H9 (cell line): ENCODE measurements at regions not wholly inside any gene's neighbourhood (a gene's known extent, or its start where the extent isn't known, plus 50 kb on each side); places are given as distances from the start of the nearest gene placed in this dataset.

Experiments
- DNase-seq: peaks from one replicate; pipeline ENCODE4 v3.0.0-alpha.2; 2017
- H2AFZ ChIP-seq: one replicate; pipeline ENCODE4 v1.6.1; 2013; ENCODE audit warnings: mild to moderate bottlenecking, low read length, control low read depth, moderate library complexity
- H2AK5ac ChIP-seq: 2 replicates; pipeline ENCODE4 v1.6.1; 2013; ENCODE audit warnings: low read length, control low read depth, mixed read lengths; ENCODE audit not compliant: insufficient read length
- H2BK120ac ChIP-seq: one replicate; pipeline ENCODE4 v1.6.1; 2013; ENCODE audit warnings: low read depth, mild to moderate bottlenecking, low read length, control low read depth, inconsistent platforms; ENCODE audit not compliant: poor library complexity, severe bottlenecking
- H2BK12ac ChIP-seq: 2 replicates; pipeline ENCODE4 v1.6.1; 2013; ENCODE audit warnings: low read length, control low read depth, mixed read lengths, low read depth; ENCODE audit not compliant: insufficient read length
- H2BK15ac ChIP-seq: 2 replicates; pipeline ENCODE4 v1.6.1; 2013; ENCODE audit warnings: low read depth, low read length, control low read depth
- H2BK20ac ChIP-seq: one replicate; pipeline ENCODE4 v1.6.1; 2013; ENCODE audit warnings: low read depth, mild to moderate bottlenecking, low read length, control low read depth, inconsistent platforms; ENCODE audit not compliant: poor library complexity, severe bottlenecking
- H2BK5ac ChIP-seq: 2 replicates; pipeline ENCODE4 v1.6.1; 2013; ENCODE audit warnings: low read length, control low read depth, mixed read lengths; ENCODE audit not compliant: insufficient read length
- H3K14ac ChIP-seq: 2 replicates; pipeline ENCODE4 v1.6.1; 2013; ENCODE audit warnings: low read length, control low read depth; ENCODE audit not compliant: insufficient read depth
- H3K18ac ChIP-seq: 2 replicates; pipeline ENCODE4 v1.6.1; 2013; ENCODE audit warnings: low read depth, mild to moderate bottlenecking, mixed read lengths, low read length, control low read depth; ENCODE audit not compliant: insufficient read length
- H3K23ac ChIP-seq: 2 replicates; pipeline ENCODE4 v1.6.1; 2013; ENCODE audit warnings: low read length, control low read depth, mixed read lengths, low read depth; ENCODE audit not compliant: insufficient read length
- H3K23me2 ChIP-seq: 2 replicates; pipeline ENCODE4 v1.6.1; 2013; ENCODE audit warnings: low read depth, mild to moderate bottlenecking, mixed read lengths, low read length, control low read depth; ENCODE audit not compliant: insufficient read length, poor library complexity, severe bottlenecking
- H3K27ac ChIP-seq: 2 replicates; pipeline ENCODE4 v1.5.1; 2013; ENCODE audit warnings: low read length, control low read depth, mixed read lengths, low read depth; ENCODE audit not compliant: insufficient read length
- H3K27me3 ChIP-seq: 2 replicates; pipeline ENCODE4 v1.6.1; 2013; ENCODE audit warnings: low read length, control low read depth, inconsistent platforms; ENCODE audit not compliant: insufficient read depth
- H3K4ac ChIP-seq: 2 replicates; pipeline ENCODE4 v1.6.1; 2013; ENCODE audit warnings: low read depth, mild to moderate bottlenecking, control low read depth, inconsistent platforms, low read length, moderate library complexity
- H3K4me1 ChIP-seq: 2 replicates; pipeline ENCODE4 v1.6.1; 2013; ENCODE audit warnings: low read length, control low read depth, inconsistent platforms; ENCODE audit not compliant: insufficient read depth
- H3K4me2 ChIP-seq: 2 replicates; pipeline ENCODE4 v1.6.1; 2013; ENCODE audit warnings: low read length, control low read depth, mixed read lengths; ENCODE audit not compliant: insufficient read length, insufficient read depth
- H3K56ac ChIP-seq: 2 replicates; pipeline ENCODE4 v1.6.1; 2013; ENCODE audit warnings: low read depth, mild to moderate bottlenecking, mixed read lengths, low read length, control low read depth; ENCODE audit not compliant: insufficient read length
- H3K79me1 ChIP-seq: 2 replicates; pipeline ENCODE4 v1.6.1; 2013; ENCODE audit warnings: low read depth, mild to moderate bottlenecking, moderate library complexity, low read length, control low read depth, inconsistent platforms; ENCODE audit not compliant: insufficient read depth, poor library complexity, severe bottlenecking
- H3K79me2 ChIP-seq: 2 replicates; pipeline ENCODE4 v1.6.1; 2013; ENCODE audit warnings: low read length, control low read depth, inconsistent platforms; ENCODE audit not compliant: insufficient read depth
- H3K9ac ChIP-seq: 2 replicates; pipeline ENCODE4 v1.6.1; 2013; ENCODE audit warnings: low read length, control low read depth, mixed read lengths; ENCODE audit not compliant: insufficient read length; ENCODE audit errors: extremely low read depth
- H3K9me3 ChIP-seq: one replicate; pipeline ENCODE4 v1.6.1; 2013; ENCODE audit warnings: low read depth, low read length, inconsistent platforms; ENCODE audit not compliant: control insufficient read depth
- H3T11ph ChIP-seq: one replicate; pipeline ENCODE4 v1.6.1; 2013; ENCODE audit warnings: mild to moderate bottlenecking, low read length, control low read depth, inconsistent platforms
- H4K20me1 ChIP-seq: one replicate; pipeline ENCODE4 v1.6.1; 2013; ENCODE audit not compliant: control insufficient read depth, insufficient read length, insufficient read depth
- H4K5ac ChIP-seq: 2 replicates; pipeline ENCODE4 v1.6.1; 2013; ENCODE audit warnings: low read depth, mild to moderate bottlenecking, mixed read lengths, low read length, control low read depth; ENCODE audit not compliant: insufficient read length
- H4K8ac ChIP-seq: replicated peaks from 2 replicates; pipeline ENCODE4 v1.6.1; 2013; ENCODE audit warnings: low read length, control low read depth, mixed read lengths, low read depth; ENCODE audit not compliant: insufficient read length
- H4K91ac ChIP-seq: 2 replicates; pipeline ENCODE4 v1.6.1; 2013; ENCODE audit warnings: low read depth, mild to moderate bottlenecking, moderate library complexity, mixed read lengths, low read length, control low read depth; ENCODE audit not compliant: insufficient read length
- H3K27ac Mint-ChIP-seq, 3 experiments: 2 replicates in 2 of 3; 3 replicates in 1 of 3; pipeline ENCODE4 v1.8.0; 2020 to 2021; ENCODE audit warnings: mixed read lengths in 3 of 3, mild to moderate bottlenecking in 1 of 3, moderate library complexity in 1 of 3
- H3K27me3 Mint-ChIP-seq: 2 replicates; pipeline ENCODE4 v1.8.0; 2021; ENCODE audit warnings: low read depth, mild to moderate bottlenecking, moderate library complexity, mixed read lengths
- H3K36me3 Mint-ChIP-seq, 3 experiments: 2 replicates in 2 of 3; 3 replicates in 1 of 3; pipeline ENCODE4 v1.8.0; 2020 to 2021; ENCODE audit warnings: low read depth in 3 of 3, mixed read lengths in 3 of 3; ENCODE audit not compliant: insufficient read depth in 1 of 3
- H3K4me1 Mint-ChIP-seq, 2 experiments: 2 replicates each; pipeline ENCODE4 v1.8.0; 2020; ENCODE audit warnings: mixed read lengths in 2 of 2
- H3K4me3 Mint-ChIP-seq, 2 experiments: 2 replicates in 1 of 2; 3 replicates in 1 of 2; pipeline ENCODE4 v1.8.0; 2020 to 2021; ENCODE audit warnings: mild to moderate bottlenecking in 2 of 2, mixed read lengths in 2 of 2, moderate library complexity in 1 of 2
- H3K9me3 Mint-ChIP-seq, 2 experiments: 2 replicates in 1 of 2; 3 replicates in 1 of 2; pipeline ENCODE4 v1.8.0; 2020; ENCODE audit warnings: mild to moderate bottlenecking in 2 of 2, mixed read lengths in 2 of 2, moderate library complexity in 1 of 2
- CTCF ChIP-seq: fragments of 200-600 bp; sonication (generic); conservative IDR thresholded peaks from 3 replicates; pipeline ENCODE4 v1.8.0; 2021; ENCODE audit warnings: antibody characterized with exemption, mild to moderate bottlenecking
- whole genome bisulfite sequencing: extraction: QIAGEN DNeasy Blood & Tissue Kit; methylation state at CpG from one replicate; pipeline ENCODE4 v1.1.7; 2013; ENCODE audit warnings: missing lambda C conversion rate, low lambda C conversion rate, mixed read lengths; ENCODE audit not compliant: insufficient read length; ENCODE audit errors: extremely low coverage; 5-methylcytosine and 5-hydroxymethylcytosine counted together

GRCh38 chr13:80452279-80452678 lies 111.4 kb upstream of the SPRY2 start:
- no peak for DNase-seq
- Histone ChIP-seq H2AK5ac (no peak overlapping the region), H3K56ac (no peak overlapping the region), H3K4me2 (no peak overlapping the region), H3K9ac (no peak overlapping the region), H3K23me2 (no peaks in the 10 kb centered on the region), H2BK5ac (no peak overlapping the region), H3T11ph (no peak overlapping the region), H3K27me3 (no peaks in the 10 kb centered on the region), H2BK120ac (no peak overlapping the region), H3K9me3 (no peaks in the 10 kb centered on the region), H3K14ac (peak overlapping the region; percentile 42; the same call in 1 of the 2 replicates), H4K5ac (no peak overlapping the region), H3K18ac (no peak overlapping the region), H3K79me2 (no peaks in the 10 kb centered on the region), H3K4ac (no peak overlapping the region), H3K4me1 (no peaks in the 10 kb centered on the region), H2AFZ (no peak overlapping the region), H3K79me1 (no peaks in the 10 kb centered on the region), H4K8ac (no peak overlapping the region), H2BK15ac (no peak overlapping the region), H2BK20ac (no peak overlapping the region), H4K91ac (no peak overlapping the region), H3K27ac (no peak overlapping the region), H2BK12ac (no peak overlapping the region), H4K20me1 (no peaks in the 10 kb centered on the region), H3K23ac (no peak overlapping the region)
- Mint-ChIP-seq H3K27me3 (no peaks in the 10 kb centered on the region), H3K4me1 (no peaks in the 10 kb centered on the region), H3K27ac (no peak overlapping the region; a peak in 1 of 7 replicates), H3K36me3 (no peaks in the 10 kb centered on the region), H3K9me3 (no peaks in the 10 kb centered on the region; a peak in 2 of 5 replicates), H3K4me3 (no peak overlapping the region)
- no CpG with 5 or more reads among the region's 1 CpG for WGBS
- no peak for TF ChIP-seq CTCF
